K562 (cell line): ENCODE measurements at regions not wholly inside any gene's neighbourhood (a gene's known extent, or its start where the extent isn't known, plus 50 kb on each side); places are given as distances from the start of the nearest gene placed in this dataset.

Source experiments
- ADNP ChIP-seq: fragments of 200-800 bp; sonication (Bioruptor generic); IDR thresholded peaks from 2 replicates; pipeline ENCODE4 v1.6.1; 2016; ENCODE audit warnings: missing genetic modification characterization, missing compliant biosample characterization
- CBFA2T2 ChIP-seq: fragments of 450-650 bp; conservative IDR thresholded peaks from 2 replicates; pipeline ENCODE4 v1.6.1; 2017; ENCODE audit warnings: mild to moderate bottlenecking
- CBX8 ChIP-seq: fragments of 200-600 bp; sonication (generic); IDR thresholded peaks from 2 replicates; pipeline ENCODE4 v1.6.1; 2012; ENCODE audit warnings: borderline replicate concordance, mixed run types, low read depth, mild to moderate bottlenecking, moderate library complexity, mixed read lengths, low read length, control low read depth, inconsistent platforms; ENCODE audit not compliant: poor library complexity, severe bottlenecking; ENCODE audit errors: extremely low read depth
- DLX4 ChIP-seq: fragments of 250-450 bp; sonication (Bioruptor Pico); IDR thresholded peaks from 2 replicates; pipeline ENCODE4 v1.6.1; 2021; ENCODE audit warnings: mild to moderate bottlenecking
- GTF2A2 ChIP-seq: IDR thresholded peaks from 2 replicates; pipeline ENCODE4 v1.6.1; 2016; ENCODE audit warnings: mild to moderate bottlenecking, missing genetic modification characterization, missing compliant biosample characterization
- GTF2E2 ChIP-seq: fragments of 200-800 bp; sonication (Bioruptor generic); IDR thresholded peaks from 2 replicates; pipeline ENCODE4 v1.6.1; 2016; ENCODE audit warnings: missing genetic modification characterization, missing compliant biosample characterization
- HMGN3 ChIP-seq: IDR thresholded peaks from 2 replicates; pipeline ENCODE4 v1.6.1; 2011; ENCODE audit warnings: borderline replicate concordance, low read depth, mild to moderate bottlenecking, mixed read lengths, low read length; ENCODE audit not compliant: insufficient read length; ENCODE audit errors: extremely low read depth
- MCM3 ChIP-seq: fragments of 450-650 bp; IDR thresholded peaks from 2 replicates; pipeline ENCODE4 v1.6.1; 2016
- MCM5 ChIP-seq: fragments of 450-650 bp; IDR thresholded peaks from 2 replicates; pipeline ENCODE4 v1.6.1; 2016; ENCODE audit warnings: low read depth
- MEF2A ChIP-seq: IDR thresholded peaks from 2 replicates; pipeline ENCODE4 v1.6.1; 2011; ENCODE audit warnings: low read depth, mild to moderate bottlenecking, low read length, moderate library complexity; ENCODE audit not compliant: control insufficient read depth
- TAF15 ChIP-seq: fragments of 200-400 bp; formaldehyde crosslinking; IDR thresholded peaks from 2 replicates; pipeline ENCODE4 v1.6.1; 2017; ENCODE audit warnings: mild to moderate bottlenecking, low read depth, low read length, moderate library complexity
- TAL1 ChIP-seq: fragments of 450-650 bp; IDR thresholded peaks from 2 replicates; pipeline ENCODE4 v1.6.1; 2016; ENCODE audit warnings: mild to moderate bottlenecking
- TEAD1 ChIP-seq, 2 experiments: fragments of 450-650 bp in 1 of 2; sonication (generic) in 1 of 2; formaldehyde crosslinking; IDR thresholded peaks; 2 replicates each; pipeline versions ENCODE4 v1.4.0 to v1.8.0; 2020 to 2022; ENCODE audit warnings: mild to moderate bottlenecking in 2 of 2, missing genetic modification reagents in 1 of 2
- TFAP4 ChIP-seq: sonication (generic); formaldehyde crosslinking; IDR thresholded peaks from 2 replicates; pipeline ENCODE4 v1.8.0; 2022; ENCODE audit warnings: missing genetic modification reagents, mild to moderate bottlenecking, moderate library complexity, borderline replicate concordance
- ZBTB11 ChIP-seq, 3 experiments: fragments of 200-800 bp in 1 of 3; fragments of 250-450 bp in 1 of 3; fragments of 450-650 bp in 1 of 3; sonication (Bioruptor Pico) in 1 of 3; sonication (Bioruptor generic) in 1 of 3; formaldehyde crosslinking in 1 of 3; IDR thresholded peaks; 2 replicates each; pipeline versions ENCODE4 v1.6.1 to v1.8.0; 2016 to 2022; ENCODE audit warnings: mild to moderate bottlenecking in 2 of 3, missing genetic modification characterization in 2 of 3, missing compliant biosample characterization in 1 of 3, moderate library complexity in 1 of 3
- ZNF282 ChIP-seq: sonication (generic); formaldehyde crosslinking; IDR thresholded peaks from 2 replicates; pipeline ENCODE4 v1.8.1; 2023; ENCODE audit warnings: missing genetic modification reagents
- TF ChIP-seq, protein P1 (sequence below): fragments of 450-650 bp; IDR thresholded peaks from 2 replicates; pipeline ENCODE4 v1.6.1; 2016; ENCODE audit warnings: missing biosample characterization, missing genetic modification characterization
- TF ChIP-seq, protein P2 (sequence below): sonication (generic); formaldehyde crosslinking; IDR thresholded peaks from 2 replicates; pipeline ENCODE4 v1.8.0; 2022; ENCODE audit warnings: mild to moderate bottlenecking, missing genetic modification reagents

- TF ChIP-seq DLX4 (CRISPR knock-in tag) (no peak), ADNP (tag) (no peak), TFAP4 (CRISPR knock-in tag) (peak; percentile 44; the same call in 1 of the 2 replicates), GTF2A2 (tag) (no peak), TEAD1 (CRISPR knock-in tag; IDR thresholded peaks at IDR 0.05) (no peak), HMGN3 (no peak), TAL1 (0 out of 2 replicates have a peak, but pooled peaks have one; percentile 18), CBFA2T2 (peak; percentile 35; the same call in 1 of the 2 replicates), ZNF282 (CRISPR knock-in tag) (no peak), ZBTB11 (CRISPR knock-in tag; IDR thresholded peaks at IDR 0.05) (no peak), MCM5 (no peak), MCM3 (no peak), TAF15 (no peak), CBX8 (no peak), GTF2E2 (tag) (no peak), MEF2A (no peak)
- TF ChIP-seq, protein P1, sequence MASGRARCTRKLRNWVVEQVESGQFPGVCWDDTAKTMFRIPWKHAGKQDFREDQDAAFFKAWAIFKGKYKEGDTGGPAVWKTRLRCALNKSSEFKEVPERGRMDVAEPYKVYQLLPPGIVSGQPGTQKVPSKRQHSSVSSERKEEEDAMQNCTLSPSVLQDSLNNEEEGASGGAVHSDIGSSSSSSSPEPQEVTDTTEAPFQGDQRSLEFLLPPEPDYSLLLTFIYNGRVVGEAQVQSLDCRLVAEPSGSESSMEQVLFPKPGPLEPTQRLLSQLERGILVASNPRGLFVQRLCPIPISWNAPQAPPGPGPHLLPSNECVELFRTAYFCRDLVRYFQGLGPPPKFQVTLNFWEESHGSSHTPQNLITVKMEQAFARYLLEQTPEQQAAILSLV, result no peak
- TF ChIP-seq, protein P2, sequence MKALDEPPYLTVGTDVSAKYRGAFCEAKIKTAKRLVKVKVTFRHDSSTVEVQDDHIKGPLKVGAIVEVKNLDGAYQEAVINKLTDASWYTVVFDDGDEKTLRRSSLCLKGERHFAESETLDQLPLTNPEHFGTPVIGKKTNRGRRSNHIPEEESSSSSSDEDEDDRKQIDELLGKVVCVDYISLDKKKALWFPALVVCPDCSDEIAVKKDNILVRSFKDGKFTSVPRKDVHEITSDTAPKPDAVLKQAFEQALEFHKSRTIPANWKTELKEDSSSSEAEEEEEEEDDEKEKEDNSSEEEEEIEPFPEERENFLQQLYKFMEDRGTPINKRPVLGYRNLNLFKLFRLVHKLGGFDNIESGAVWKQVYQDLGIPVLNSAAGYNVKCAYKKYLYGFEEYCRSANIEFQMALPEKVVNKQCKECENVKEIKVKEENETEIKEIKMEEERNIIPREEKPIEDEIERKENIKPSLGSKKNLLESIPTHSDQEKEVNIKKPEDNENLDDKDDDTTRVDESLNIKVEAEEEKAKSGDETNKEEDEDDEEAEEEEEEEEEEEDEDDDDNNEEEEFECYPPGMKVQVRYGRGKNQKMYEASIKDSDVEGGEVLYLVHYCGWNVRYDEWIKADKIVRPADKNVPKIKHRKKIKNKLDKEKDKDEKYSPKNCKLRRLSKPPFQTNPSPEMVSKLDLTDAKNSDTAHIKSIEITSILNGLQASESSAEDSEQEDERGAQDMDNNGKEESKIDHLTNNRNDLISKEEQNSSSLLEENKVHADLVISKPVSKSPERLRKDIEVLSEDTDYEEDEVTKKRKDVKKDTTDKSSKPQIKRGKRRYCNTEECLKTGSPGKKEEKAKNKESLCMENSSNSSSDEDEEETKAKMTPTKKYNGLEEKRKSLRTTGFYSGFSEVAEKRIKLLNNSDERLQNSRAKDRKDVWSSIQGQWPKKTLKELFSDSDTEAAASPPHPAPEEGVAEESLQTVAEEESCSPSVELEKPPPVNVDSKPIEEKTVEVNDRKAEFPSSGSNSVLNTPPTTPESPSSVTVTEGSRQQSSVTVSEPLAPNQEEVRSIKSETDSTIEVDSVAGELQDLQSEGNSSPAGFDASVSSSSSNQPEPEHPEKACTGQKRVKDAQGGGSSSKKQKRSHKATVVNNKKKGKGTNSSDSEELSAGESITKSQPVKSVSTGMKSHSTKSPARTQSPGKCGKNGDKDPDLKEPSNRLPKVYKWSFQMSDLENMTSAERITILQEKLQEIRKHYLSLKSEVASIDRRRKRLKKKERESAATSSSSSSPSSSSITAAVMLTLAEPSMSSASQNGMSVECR (CRISPR knock-in tag), result no peak
Measured at GRCh38 chr6:21523652-21524051, 69.9 kb upstream of the SOX4 start (continued).
